K562 (cell line): ENCODE measurements at regions not wholly inside any gene's neighbourhood (a gene's known extent, or its start where the extent isn't known, plus 50 kb on each side); places are given as distances from the start of the nearest gene placed in this dataset.
"Not testable (repeated sequence)": the region's sequence is repeated elsewhere in the genome, so short reads cannot be mapped to it uniquely, and the experiment has no call there.

Experiments
- ATAC-seq: fragments of 200-7000 bp; cut with Tn5 transposase; 3 replicates; pipeline ENCODE4 v1.9.1; 2020; ENCODE audit warnings: moderate library complexity
- BruUV-seq: library from RNA; stranded (reverse); fragments of 400-500 nt; replicated peaks from 2 replicates; lab custom pipeline; 2021; lab: Mats Ljungman, UMichigan
- CTCF ChIA-PET: fragments of 300-600 bp; formaldehyde crosslinking; extraction: SDS; loops from one replicate; lab custom pipeline; 2021; ENCODE audit warnings: low intra/inter-chr PET ratio; lab: Yijun Ruan, JAX
- POLR2A ChIA-PET: fragments of 300-600, 350-650 bp; sonication (Branson Sonifier 250); formaldehyde crosslinking; extraction: SDS; loops from one replicate; lab custom pipeline; 2021; ENCODE audit warnings: antibody characterized with exemption, inconsistent platforms; lab: Yijun Ruan, JAX
- DNase-seq, 4 experiments: peaks; one replicate each; pipeline versions ENCODE4 v3.0.0 to v3.0.0-alpha.2; 2011 to 2018; ENCODE audit warnings: low spot score in 3 of 4, mixed read lengths in 3 of 4; ENCODE audit errors: extremely low read depth in 1 of 4
- FAIRE-seq: peaks from 2 replicates; lab custom pipeline; 2011; peaks lifted over from hg19 to GRCh38; lab: Jason Lieb, UNC
- H2AFZ ChIP-seq: 2 replicates; pipeline ENCODE4 v1.6.0; 2011; ENCODE audit warnings: low read depth, low read length, control low read depth, inconsistent platforms
- H3K27ac ChIP-seq: fragments of 200-600 bp; 3 replicates; pipeline ENCODE4 v1.8.0; 2011; ENCODE audit warnings: low read depth, mild to moderate bottlenecking, control low read depth, inconsistent platforms, low read length, moderate library complexity, mixed read lengths; ENCODE audit errors: extremely low read depth
- H3K27me3 ChIP-seq, 2 experiments: fragments of 300-600 bp in 1 of 2; 2 replicates in 1 of 2; 3 replicates in 1 of 2; pipeline versions ENCODE4 v1.6.0 to v1.8.0; 2011; ENCODE audit warnings: inconsistent platforms in 2 of 2, low read length in 2 of 2, mild to moderate bottlenecking in 1 of 2, mixed read lengths in 1 of 2, moderate library complexity in 1 of 2; ENCODE audit not compliant: control insufficient read depth in 2 of 2, insufficient read depth in 2 of 2
- H3K36me3 ChIP-seq: fragments of 300-600 bp; 3 replicates; pipeline ENCODE4 v1.8.0; 2011; ENCODE audit warnings: mild to moderate bottlenecking, low read length, inconsistent platforms; ENCODE audit not compliant: control insufficient read depth, insufficient read depth
- H3K4me1 ChIP-seq, 2 experiments: fragments of 200-600 bp in 1 of 2; replicated peaks in 1 of 2; 2 replicates in 1 of 2; 3 replicates in 1 of 2; pipeline versions ENCODE4 v1.5.1 to v1.8.0; 2011; ENCODE audit warnings: inconsistent platforms in 2 of 2, low read length in 2 of 2, mild to moderate bottlenecking in 1 of 2, mixed read lengths in 1 of 2, moderate library complexity in 1 of 2; ENCODE audit not compliant: control insufficient read depth in 2 of 2, insufficient read depth in 2 of 2
- H3K4me2 ChIP-seq: 2 replicates; pipeline ENCODE4 v1.6.1; 2011; ENCODE audit warnings: low read length, control low read depth, inconsistent platforms, mixed read lengths; ENCODE audit not compliant: insufficient read depth
- H3K4me3 ChIP-seq: fragments of 200-600 bp; sonication (generic), shearing (Covaris generic); 2 replicates; pipeline ENCODE4 v1.5.1; 2016; ENCODE audit warnings: control low read depth, inconsistent platforms
- H3K79me2 ChIP-seq: fragments of 200-600 bp; 3 replicates; pipeline ENCODE4 v1.8.0; 2011; ENCODE audit warnings: low read length, inconsistent platforms; ENCODE audit not compliant: control insufficient read depth, insufficient read depth
- H3K9ac ChIP-seq, 2 experiments: 2 replicates each; pipeline versions ENCODE4 v1.6.0 to v1.6.1; 2011; ENCODE audit warnings: low read depth in 2 of 2, low read length in 2 of 2, control low read depth in 1 of 2, inconsistent platforms in 1 of 2, mild to moderate bottlenecking in 1 of 2, mixed read lengths in 1 of 2; ENCODE audit not compliant: insufficient read depth in 1 of 2
- H3K9me1 ChIP-seq: one replicate; pipeline ENCODE4 v1.6.0; 2011; ENCODE audit warnings: inconsistent platforms, mild to moderate bottlenecking, low read length, moderate library complexity; ENCODE audit not compliant: control insufficient read depth, insufficient read depth
- H3K9me3 ChIP-seq: replicated peaks from 2 replicates; pipeline ENCODE4 v1.5.1; 2011; ENCODE audit warnings: low read depth, low read length, inconsistent platforms; ENCODE audit not compliant: control insufficient read depth, insufficient read depth
- H4K20me1 ChIP-seq: replicated peaks from 2 replicates; pipeline ENCODE4 v1.6.1; 2011; ENCODE audit warnings: low read length, inconsistent platforms, mixed read lengths; ENCODE audit not compliant: control insufficient read depth, insufficient read depth
- ASH1L ChIP-seq: fragments of 450-650 bp; IDR thresholded peaks from 2 replicates; pipeline ENCODE4 v1.6.1; 2018; ENCODE audit warnings: borderline replicate concordance, mild to moderate bottlenecking, low read depth; ENCODE audit not compliant: partially characterized antibody
- C11orf30 ChIP-seq: fragments of 450-650 bp; IDR thresholded peaks from 2 replicates; pipeline ENCODE4 v1.6.1; 2016; ENCODE audit warnings: low read depth, mild to moderate bottlenecking
- CC2D1A ChIP-seq: fragments of 450-650 bp; IDR thresholded peaks from 2 replicates; pipeline ENCODE4 v1.6.1; 2017; ENCODE audit warnings: mild to moderate bottlenecking
- CHAMP1 ChIP-seq: fragments of 450-650 bp; IDR thresholded peaks from 2 replicates; pipeline ENCODE4 v1.6.1; 2016; ENCODE audit warnings: mild to moderate bottlenecking
- FOS ChIP-seq: IDR thresholded peaks from 3 replicates; pipeline ENCODE4 v1.6.1; 2011; ENCODE audit not compliant: insufficient read length; ENCODE audit errors: extremely low read depth
- NFYB ChIP-seq: IDR thresholded peaks from 2 replicates; pipeline ENCODE4 v1.6.1; 2011; ENCODE audit warnings: mild to moderate bottlenecking, moderate library complexity; ENCODE audit not compliant: insufficient read length; ENCODE audit errors: extremely low read depth
- RBM25 ChIP-seq: fragments of 200-400 bp; formaldehyde crosslinking; IDR thresholded peaks from 2 replicates; pipeline ENCODE4 v1.6.1; 2018; ENCODE audit warnings: low read length, low read depth, moderate library complexity; ENCODE audit not compliant: severe bottlenecking
- TFAP4 ChIP-seq: sonication (generic); formaldehyde crosslinking; IDR thresholded peaks from 2 replicates; pipeline ENCODE4 v1.8.0; 2022; ENCODE audit warnings: missing genetic modification reagents, mild to moderate bottlenecking, moderate library complexity, borderline replicate concordance
- ZBTB33 ChIP-seq: sonication (generic); formaldehyde crosslinking; IDR thresholded peaks from 2 replicates; pipeline ENCODE4 v1.8.1; 2023; ENCODE audit warnings: mild to moderate bottlenecking, missing genetic modification reagents
- ZNF316 ChIP-seq: fragments of 450-650 bp; IDR thresholded peaks from 2 replicates; pipeline ENCODE4 v1.6.1; 2016
- WGBS: fragments of 100-300 bp; shearing (Covaris generic); methylation state at CpG from one replicate; pipeline ENCODE4 v1.1.6; 2016; ENCODE audit warnings: low coverage, mixed read lengths; ENCODE audit not compliant: insufficient coverage; ENCODE audit errors: missing lambda C conversion rate; 5-methylcytosine and 5-hydroxymethylcytosine counted together
- in situ Hi-C: fragments of 300-500 bp; cut with MboI; formaldehyde crosslinking; loops from 4 replicates; pipeline ENCODE4 v1.15.0; 2018; ENCODE audit warnings: inconsistent platforms, mixed read lengths
- intact Hi-C: fragments of 100-400 bp; cut with micrococcal nuclease; formaldehyde crosslinking; loops from 2 replicates; pipeline ENCODE4 v1.14.2; 2022

- H3K9ac ChIP-seq, H3K36me3 ChIP-seq, H3K4me1 ChIP-seq, H3K4me3 ChIP-seq, CTCF ChIA-PET, H2AFZ ChIP-seq, H3K27ac ChIP-seq, DNase-seq, H4K20me1 ChIP-seq, in situ Hi-C loops, FAIRE-seq, intact Hi-C loops, H3K79me2 ChIP-seq, H3K9me1 ChIP-seq, BruUV-seq, H3K9me3 ChIP-seq, H3K4me2 ChIP-seq, H3K27me3 ChIP-seq: not testable (repeated sequence)
- POLR2A ChIA-PET: interaction anchor here (0.6 to 1.7 kb wide), 6 partner anchors 9 to 295 kb away, joined by 3 to 9 read pairs (median 5); no protein-coding TSS in a partner anchor
- peak; percentile 27; the same call in 1 of the 3 replicates for ATAC-seq
- TF ChIP-seq ZNF316 (peak; percentile 73; the same call in 1 of the 2 replicates), C11orf30 (peak; percentile 56; the same call in 1 of the 2 replicates), FOS (peak; percentile 13), ZBTB33 (CRISPR knock-in tag) (peak; percentile 70), TFAP4 (CRISPR knock-in tag) (0 out of 2 replicates have a peak, but pooled peaks have one; percentile 31), ASH1L (peak; percentile 74), RBM25 (peak; percentile 56), CHAMP1 (peak; percentile 80), NFYB (peak; percentile 86), CC2D1A (peak; percentile 78; the same call in 1 of the 2 replicates)
- 77% methylated on average over 13 of the region's 13 CpGs for WGBS
Observed at GRCh38 chr6:150311149-150311944, 57.5 kb upstream of the IYD start.
